ENCODE measurements at regions not wholly inside any gene's neighbourhood (a gene's known extent, or its start where the extent isn't known, plus 50 kb on each side); places are given as distances from the start of the nearest gene placed in this dataset.
"Not testable (repeated sequence)": the region's sequence is repeated elsewhere in the genome, so short reads cannot be mapped to it uniquely, and the experiment has no call there.

- ATAC-seq: no peak
- intact Hi-C loops (cut with DNase I): no loop called here
Measured at GRCh38 chr6:144467921-144468320, 182.8 kb downstream of the UTRN start.

GRCh38 chr6:144468709-144469108 is 183.6 kb downstream of the UTRN start:
- ATAC-seq (peak in 1 of 2 donors; percentile 16), DNase-seq (no peak)
- peaks cover 53% of the 10 kb centered on the region for H3K36me3 ChIP-seq

More at GRCh38 chr6:144467921-144468320, 182.8 kb downstream of the UTRN start:
- Histone ChIP-seq H3K4me1 (peaks cover 4% of the 10 kb centered on the region), H3K36me3 (peaks cover 56% of the 10 kb centered on the region), H3K27ac (no peak overlapping the region), H3K4me3 (no peak overlapping the region), H3K9me3 (no peaks in the 10 kb centered on the region), H3K27me3 (ENCODE audit: low read depth) (no peaks in the 10 kb centered on the region)
- TF ChIP-seq CTCF (IDR thresholded peaks at IDR 0.05): no peak
- DNase-seq: no peak

GRCh38 chr6:144469144-144469575 is 184.0 kb downstream of the UTRN start:
- intact Hi-C loops (cut with DNase I): no loop called here

More at GRCh38 chr6:144468709-144469108, 183.6 kb downstream of the UTRN start:
- TF ChIP-seq CTCF (IDR thresholded peaks at IDR 0.05): no peak
- no peak overlapping the region for H3K27ac ChIP-seq
- H3K9me3 ChIP-seq: no peaks in the 10 kb centered on the region
- H3K4me3 ChIP-seq: no peak overlapping the region
- H3K4me1 ChIP-seq: peaks cover 4% of the 10 kb centered on the region
- no peaks in the 10 kb centered on the region for H3K27me3 ChIP-seq (ENCODE audit: low read depth)
- intact Hi-C loops (cut with DNase I): no loop called here

GRCh38 chr6:144470201-144470600 is 185.1 kb downstream of the UTRN start:
- DNase-seq; H3K4me3 ChIP-seq; intact Hi-C loops (cut with DNase I); H3K27ac ChIP-seq; H3K4me1 ChIP-seq; H3K9me3 ChIP-seq; ATAC-seq; H3K27me3 ChIP-seq (ENCODE audit: low read depth): not testable (repeated sequence)
- H3K36me3 ChIP-seq: peaks cover 52% of the 10 kb centered on the region

More at GRCh38 chr6:144469144-144469575, 184.0 kb downstream of the UTRN start:
- no peak for ATAC-seq
- peaks cover 4% of the 10 kb centered on the region for H3K4me1 ChIP-seq
- H3K36me3 ChIP-seq: peaks cover 52% of the 10 kb centered on the region
- H3K9me3 ChIP-seq: no peaks in the 10 kb centered on the region
- no peak overlapping the region for H3K4me3 ChIP-seq
- no peaks in the 10 kb centered on the region for H3K27me3 ChIP-seq (ENCODE audit: low read depth)
- no peak for DNase-seq
- TF ChIP-seq CTCF (IDR thresholded peaks at IDR 0.05): no peak
- H3K27ac ChIP-seq: peak overlapping the region; percentile 14

GRCh38 chr6:144471986-144472385 is 186.9 kb downstream of the UTRN start:
- Histone ChIP-seq H3K9me3 (no peaks in the 10 kb centered on the region), H3K4me1 (peaks cover 9% of the 10 kb centered on the region), H3K4me3 (no peak overlapping the region), H3K36me3 (peaks cover 53% of the 10 kb centered on the region), H3K27ac (no peak overlapping the region), H3K27me3 (ENCODE audit: low read depth) (no peaks in the 10 kb centered on the region)
- intact Hi-C loops (cut with DNase I): no loop called here
- no peak for DNase-seq
- no peak for TF ChIP-seq CTCF (IDR thresholded peaks at IDR 0.05)
- ATAC-seq: no peak

- no peak for TF ChIP-seq CTCF (IDR thresholded peaks at IDR 0.05)
- H3K9me3 ChIP-seq: no peaks in the 10 kb centered on the region
- no peak overlapping the region for H3K27ac ChIP-seq
- intact Hi-C loops (cut with DNase I): no loop called here
- no peak for DNase-seq
- peaks cover 51% of the 10 kb centered on the region for H3K36me3 ChIP-seq
- peak in 1 of 2 donors; percentile 65 for ATAC-seq
- H3K4me3 ChIP-seq: no peak overlapping the region
- H3K4me1 ChIP-seq: peaks cover 7% of the 10 kb centered on the region
- H3K27me3 ChIP-seq (ENCODE audit: low read depth): no peaks in the 10 kb centered on the region
Measured at GRCh38 chr6:144474290-144474689, 189.2 kb downstream of the UTRN start.
